ENCODE measurements at regions not wholly inside any gene's neighbourhood (a gene's known extent, or its start where the extent isn't known, plus 50 kb on each side); places are given as distances from the start of the nearest gene placed in this dataset.

DNA sequence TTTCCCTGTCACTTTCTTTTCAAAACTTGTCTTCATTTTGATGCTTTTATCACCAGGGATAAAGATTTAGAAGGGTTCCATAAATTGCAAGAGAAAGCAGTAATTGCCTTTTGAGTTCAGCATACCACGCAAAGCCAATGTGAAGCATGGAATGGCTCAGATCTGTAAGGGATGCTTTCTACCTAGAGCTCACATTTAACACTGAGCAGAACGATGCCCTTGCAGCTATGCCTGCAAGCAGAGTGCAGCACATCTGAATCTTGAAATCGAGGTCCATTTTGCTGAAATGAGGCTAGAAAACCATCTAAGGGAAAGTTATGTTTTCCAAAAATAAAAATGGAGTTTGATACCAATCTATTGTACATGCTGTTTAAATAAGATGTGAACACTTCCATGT lies 171.2 kb upstream of the CELF2 start:
- 93% methylated on average over 3 of the region's 3 CpGs for WGBS
- DNase-seq (ENCODE audit: low read depth in 6 of 9, low spot score in 9 of 9): no peak
- Histone ChIP-seq H3K27me3 (ENCODE audit: control insufficient read depth in 2 of 2, insufficient read depth in 1 of 2, low read length in 1 of 2) (no peaks in the 10 kb centered on the region), H3K4me1 (ENCODE audit: control insufficient read depth in 2 of 2, insufficient read depth in 2 of 2, low read length in 2 of 2) (no peaks in the 10 kb centered on the region), H3K9me3 (ENCODE audit: control insufficient read depth in 2 of 2, insufficient read depth in 1 of 2, low read length in 1 of 2) (no peaks in the 10 kb centered on the region), H3K36me3 (ENCODE audit: control insufficient read depth in 2 of 2, insufficient read depth in 2 of 2, low read length in 1 of 2) (no peaks in the 10 kb centered on the region), H3K4me3 (ENCODE audit: low read length in 2 of 2) (no peak overlapping the region), H3K27ac (ENCODE audit: low read depth in 1 of 2, low read length in 1 of 2) (no peak overlapping the region)

GRCh38 chr10:10847387-10847786 lies 170.3 kb upstream of the CELF2 start:
- no peak overlapping the region for H3K27ac ChIP-seq (ENCODE audit: low read depth in 1 of 2, low read length in 1 of 2)
- WGBS: 90% methylated on average over 5 of the region's 5 CpGs
- H3K4me1 ChIP-seq (ENCODE audit: control insufficient read depth in 2 of 2, insufficient read depth in 2 of 2, low read length in 2 of 2): no peaks in the 10 kb centered on the region
- H3K36me3 ChIP-seq (ENCODE audit: control insufficient read depth in 2 of 2, insufficient read depth in 2 of 2, low read length in 1 of 2): no peaks in the 10 kb centered on the region
- peak in 2 of 9 donors; percentile 2 to 22 for DNase-seq (ENCODE audit: low read depth in 6 of 9, low spot score in 9 of 9)
- no peaks in the 10 kb centered on the region for H3K27me3 ChIP-seq (ENCODE audit: control insufficient read depth in 2 of 2, insufficient read depth in 1 of 2, low read length in 1 of 2)
- no peaks in the 10 kb centered on the region for H3K9me3 ChIP-seq (ENCODE audit: control insufficient read depth in 2 of 2, insufficient read depth in 1 of 2, low read length in 1 of 2)
- H3K4me3 ChIP-seq (ENCODE audit: low read length in 2 of 2): no peak overlapping the region

- Histone ChIP-seq H3K4me3 (ENCODE audit: low read length in 2 of 2) (no peak overlapping the region), H3K27ac (ENCODE audit: low read depth in 1 of 2, low read length in 1 of 2) (no peak overlapping the region), H3K4me1 (ENCODE audit: control insufficient read depth in 2 of 2, insufficient read depth in 2 of 2, low read length in 2 of 2) (no peaks in the 10 kb centered on the region), H3K9me3 (ENCODE audit: control insufficient read depth in 2 of 2, insufficient read depth in 1 of 2, low read length in 1 of 2) (no peaks in the 10 kb centered on the region), H3K36me3 (ENCODE audit: control insufficient read depth in 2 of 2, insufficient read depth in 2 of 2, low read length in 1 of 2) (no peaks in the 10 kb centered on the region), H3K27me3 (ENCODE audit: control insufficient read depth in 2 of 2, insufficient read depth in 1 of 2, low read length in 1 of 2) (no peaks in the 10 kb centered on the region)
- 95% methylated on average over 13 of the region's 13 CpGs for WGBS
- DNase-seq (ENCODE audit: low read depth in 6 of 9, low spot score in 9 of 9): no peak
Observed at GRCh38 chr10:10848488-10849111, 169.1 kb upstream of the CELF2 start.

GRCh38 chr10:10849306-10849705 lies 168.4 kb upstream of the CELF2 start:
- Histone ChIP-seq H3K27ac (ENCODE audit: low read depth in 1 of 2, low read length in 1 of 2) (no peak overlapping the region), H3K4me1 (ENCODE audit: control insufficient read depth in 2 of 2, insufficient read depth in 2 of 2, low read length in 2 of 2) (no peaks in the 10 kb centered on the region), H3K4me3 (ENCODE audit: low read length in 2 of 2) (no peak overlapping the region), H3K9me3 (ENCODE audit: control insufficient read depth in 2 of 2, insufficient read depth in 1 of 2, low read length in 1 of 2) (no peaks in the 10 kb centered on the region), H3K36me3 (ENCODE audit: control insufficient read depth in 2 of 2, insufficient read depth in 2 of 2, low read length in 1 of 2) (no peaks in the 10 kb centered on the region), H3K27me3 (ENCODE audit: control insufficient read depth in 2 of 2, insufficient read depth in 1 of 2, low read length in 1 of 2) (no peaks in the 10 kb centered on the region)
- 91% methylated on average over 4 of the region's 4 CpGs for WGBS
- no peak for DNase-seq (ENCODE audit: low read depth in 6 of 9, low spot score in 9 of 9)

- WGBS: 87% methylated on average over 3 of the region's 3 CpGs
- Histone ChIP-seq H3K4me3 (ENCODE audit: low read length in 2 of 2) (no peak overlapping the region), H3K27me3 (ENCODE audit: control insufficient read depth in 2 of 2, insufficient read depth in 1 of 2, low read length in 1 of 2) (no peaks in the 10 kb centered on the region), H3K27ac (ENCODE audit: low read depth in 1 of 2, low read length in 1 of 2) (no peak overlapping the region), H3K4me1 (ENCODE audit: control insufficient read depth in 2 of 2, insufficient read depth in 2 of 2, low read length in 2 of 2) (peaks cover 0 to 4% of the 10 kb centered on the region in 2 donors), H3K9me3 (ENCODE audit: control insufficient read depth in 2 of 2, insufficient read depth in 1 of 2, low read length in 1 of 2) (no peaks in the 10 kb centered on the region), H3K36me3 (ENCODE audit: control insufficient read depth in 2 of 2, insufficient read depth in 2 of 2, low read length in 1 of 2) (no peaks in the 10 kb centered on the region)
- DNase-seq (ENCODE audit: low read depth in 6 of 9, low spot score in 9 of 9): no peak
Observed at GRCh38 chr10:10850214-10850613, 167.5 kb upstream of the CELF2 start.

DNA sequence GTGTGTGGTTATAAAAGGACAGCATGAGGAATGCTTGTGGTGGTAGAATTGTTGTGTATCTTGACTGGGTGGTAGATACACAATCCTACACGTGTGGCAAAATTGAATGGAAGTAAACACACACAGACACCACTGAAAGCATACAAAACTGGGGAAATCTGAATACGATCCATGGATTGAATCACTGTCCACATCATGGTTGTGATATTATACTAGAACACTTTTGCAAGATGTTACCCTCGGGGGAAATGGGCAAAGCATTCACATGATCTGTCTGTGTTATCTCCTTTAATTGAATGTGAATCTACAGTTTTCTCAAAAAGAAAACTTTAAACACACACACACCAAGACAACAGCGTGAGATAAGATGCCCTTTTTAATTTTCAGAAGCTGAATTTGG lies 165.2 kb upstream of the CELF2 start:
- Histone ChIP-seq H3K4me1 (ENCODE audit: control insufficient read depth in 2 of 2, insufficient read depth in 2 of 2, low read length in 2 of 2) (peaks cover 0 to 4% of the 10 kb centered on the region in 2 donors), H3K9me3 (ENCODE audit: control insufficient read depth in 2 of 2, insufficient read depth in 1 of 2, low read length in 1 of 2) (no peaks in the 10 kb centered on the region), H3K27me3 (ENCODE audit: control insufficient read depth in 2 of 2, insufficient read depth in 1 of 2, low read length in 1 of 2) (no peaks in the 10 kb centered on the region), H3K36me3 (ENCODE audit: control insufficient read depth in 2 of 2, insufficient read depth in 2 of 2, low read length in 1 of 2) (no peaks in the 10 kb centered on the region), H3K27ac (ENCODE audit: low read depth in 1 of 2, low read length in 1 of 2) (no peak overlapping the region), H3K4me3 (ENCODE audit: low read length in 2 of 2) (no peak overlapping the region)
- WGBS: 92% methylated on average over 4 of the region's 4 CpGs
- no peak for DNase-seq (ENCODE audit: low read depth in 6 of 9, low spot score in 9 of 9)

DNA sequence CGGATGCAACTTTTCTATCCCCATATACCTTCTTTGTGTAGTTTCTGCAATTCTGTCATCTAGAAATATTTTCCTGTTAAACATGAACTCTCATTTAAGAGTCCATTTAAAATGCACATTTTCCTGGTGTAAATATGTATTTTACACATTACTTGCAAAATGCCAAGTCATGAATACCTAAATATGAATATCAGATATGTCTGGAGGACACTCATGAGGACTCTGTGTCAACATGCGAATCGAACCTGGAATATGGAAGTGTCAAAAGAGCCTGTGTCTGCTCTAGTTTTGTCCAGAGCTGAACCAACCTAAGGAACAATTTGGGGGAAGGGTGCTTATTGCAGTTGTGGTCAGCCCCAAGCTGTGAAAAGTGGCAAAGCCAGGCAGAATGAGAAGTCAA lies 163.7 kb upstream of the CELF2 start:
- H3K4me3 ChIP-seq (ENCODE audit: low read length in 2 of 2): no peak overlapping the region
- H3K4me1 ChIP-seq (ENCODE audit: control insufficient read depth in 2 of 2, insufficient read depth in 2 of 2, low read length in 2 of 2): peaks cover 0 to 4% of the 10 kb centered on the region in 2 donors
- H3K27me3 ChIP-seq (ENCODE audit: control insufficient read depth in 2 of 2, insufficient read depth in 1 of 2, low read length in 1 of 2): no peaks in the 10 kb centered on the region
- no peaks in the 10 kb centered on the region for H3K36me3 ChIP-seq (ENCODE audit: control insufficient read depth in 2 of 2, insufficient read depth in 2 of 2, low read length in 1 of 2)
- DNase-seq (ENCODE audit: low read depth in 6 of 9, low spot score in 9 of 9): no peak
- 96% methylated on average over 3 of the region's 3 CpGs for WGBS
- peak overlapping the region in 1 of 2 donors; percentile 59 for H3K27ac ChIP-seq (ENCODE audit: low read depth in 1 of 2, low read length in 1 of 2)
- H3K9me3 ChIP-seq (ENCODE audit: control insufficient read depth in 2 of 2, insufficient read depth in 1 of 2, low read length in 1 of 2): no peaks in the 10 kb centered on the region

- no peak for DNase-seq (ENCODE audit: low read depth in 6 of 9, low spot score in 9 of 9)
- no peaks in the 10 kb centered on the region for H3K36me3 ChIP-seq (ENCODE audit: control insufficient read depth in 2 of 2, insufficient read depth in 2 of 2, low read length in 1 of 2)
- no peaks in the 10 kb centered on the region for H3K9me3 ChIP-seq (ENCODE audit: control insufficient read depth in 2 of 2, insufficient read depth in 1 of 2, low read length in 1 of 2)
- H3K27me3 ChIP-seq (ENCODE audit: control insufficient read depth in 2 of 2, insufficient read depth in 1 of 2, low read length in 1 of 2): no peaks in the 10 kb centered on the region
- H3K4me1 ChIP-seq (ENCODE audit: control insufficient read depth in 2 of 2, insufficient read depth in 2 of 2, low read length in 2 of 2): peaks cover 0 to 4% of the 10 kb centered on the region in 2 donors
- WGBS: 81% methylated on average over 4 of the region's 4 CpGs
- H3K27ac ChIP-seq (ENCODE audit: low read depth in 1 of 2, low read length in 1 of 2): peak overlapping the region in 1 of 2 donors; percentile 0
- no peak overlapping the region for H3K4me3 ChIP-seq (ENCODE audit: low read length in 2 of 2)
Observed at GRCh38 chr10:10854725-10855124, 162.9 kb upstream of the CELF2 start.

GRCh38 chr10:10855151-10855581 lies 162.5 kb upstream of the CELF2 start:
- Histone ChIP-seq H3K36me3 (ENCODE audit: control insufficient read depth in 2 of 2, insufficient read depth in 2 of 2, low read length in 1 of 2) (no peaks in the 10 kb centered on the region), H3K4me1 (ENCODE audit: control insufficient read depth in 2 of 2, insufficient read depth in 2 of 2, low read length in 2 of 2) (peaks cover 0 to 4% of the 10 kb centered on the region in 2 donors), H3K27ac (ENCODE audit: low read depth in 1 of 2, low read length in 1 of 2) (peak overlapping the region in 1 of 2 donors; percentile 0), H3K4me3 (ENCODE audit: low read length in 2 of 2) (no peak overlapping the region), H3K9me3 (ENCODE audit: control insufficient read depth in 2 of 2, insufficient read depth in 1 of 2, low read length in 1 of 2) (no peaks in the 10 kb centered on the region), H3K27me3 (ENCODE audit: control insufficient read depth in 2 of 2, insufficient read depth in 1 of 2, low read length in 1 of 2) (no peaks in the 10 kb centered on the region)
- 9% methylated on average over 1 of the region's 1 CpG for WGBS
- peak in 3 of 9 donors; percentile 5 to 35 (median 5) for DNase-seq (ENCODE audit: low read depth in 6 of 9, low spot score in 9 of 9)
